NCI-H146 (cell line): ENCODE measurements at regions not wholly inside any gene's neighbourhood (a gene's known extent, or its start where the extent isn't known, plus 50 kb on each side); places are given as distances from the start of the nearest gene placed in this dataset.
"Not testable (repeated sequence)": the region's sequence is repeated elsewhere in the genome, so short reads cannot be mapped to it uniquely, and the experiment has no call there.

Experiments
- DNase-seq: peaks from one replicate; lab custom pipeline; 2025; lab: John Stamatoyannopoulos, UW

DNA sequence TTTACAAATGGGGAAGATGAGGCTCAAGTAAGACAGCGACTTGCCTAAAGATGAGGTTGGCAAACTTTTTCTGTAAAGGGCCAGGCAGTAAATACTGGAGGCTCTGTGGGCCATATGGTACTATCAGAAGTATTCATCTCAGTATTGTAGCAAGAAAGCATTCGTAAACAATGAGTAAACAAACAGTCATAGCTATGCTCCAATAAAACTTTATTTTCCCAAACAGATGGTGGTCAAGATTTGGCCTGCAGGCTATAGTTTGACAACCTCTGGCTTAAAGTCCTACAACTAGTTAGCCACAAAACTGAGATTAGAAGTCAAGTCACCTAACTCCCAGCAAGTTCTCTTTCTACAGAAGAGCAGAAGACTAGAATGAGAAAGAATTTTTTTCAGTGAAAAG lies 177.0 kb upstream of the NECTIN3 start:
- no peak for DNase-seq

DNA sequence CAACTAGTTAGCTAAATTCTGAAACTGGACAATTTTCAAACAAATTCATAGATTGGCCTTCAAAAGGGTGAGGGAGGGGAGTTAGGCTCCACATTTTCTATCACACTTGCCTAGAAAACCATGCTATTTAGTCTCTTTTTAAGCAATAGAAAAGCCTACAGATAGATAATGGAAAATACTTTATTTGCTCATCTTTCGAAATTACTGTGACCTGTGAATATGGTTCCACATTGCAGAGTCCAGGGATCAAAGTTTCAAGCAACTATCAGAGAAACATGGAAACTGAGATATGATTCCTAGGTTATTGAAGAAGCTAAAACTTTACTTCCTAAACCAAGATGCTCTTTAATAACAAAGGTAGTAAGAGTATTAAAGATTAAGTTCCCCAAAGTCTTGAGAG lies 176.6 kb upstream of the NECTIN3 start:
- no peak for DNase-seq

DNA sequence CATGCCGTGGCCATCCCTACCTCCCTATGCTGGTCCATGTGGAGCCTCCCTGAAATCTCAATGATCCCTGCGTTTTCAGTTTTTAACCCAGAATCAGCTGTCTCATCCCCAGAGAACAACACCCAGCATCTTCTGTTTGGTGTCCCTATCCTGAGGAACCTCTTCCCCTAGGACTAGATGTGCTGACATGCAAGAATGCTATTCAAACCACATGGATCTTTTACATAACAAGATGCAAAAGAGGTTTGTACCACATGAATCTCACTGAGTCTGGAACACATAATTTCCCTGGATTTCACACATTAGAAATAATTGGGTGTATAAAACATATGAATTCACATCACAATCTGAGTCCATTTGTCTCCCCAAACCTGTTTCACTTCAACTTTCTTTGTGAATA lies 174.6 kb upstream of the NECTIN3 start:
- no peak for DNase-seq

DNA sequence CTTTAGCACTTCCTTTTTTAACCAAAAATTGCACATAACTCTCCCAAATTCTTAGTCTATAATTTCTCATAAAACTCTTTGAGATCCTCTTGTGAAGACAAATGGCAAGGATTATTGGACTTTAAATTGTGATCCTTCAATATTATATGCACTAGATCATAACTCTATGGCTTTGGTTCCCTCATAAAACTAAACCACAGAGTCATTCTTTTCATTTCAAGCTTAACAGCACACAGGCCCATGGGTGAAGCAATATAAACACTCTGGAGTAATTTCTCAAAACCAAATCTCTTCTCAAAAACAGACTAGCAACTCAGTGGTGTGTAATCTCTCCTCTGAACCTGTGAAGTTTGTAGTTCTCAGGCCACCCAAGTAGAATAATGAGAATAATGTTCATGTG lies 171.0 kb upstream of the NECTIN3 start:
- DNase-seq: no peak

DNA sequence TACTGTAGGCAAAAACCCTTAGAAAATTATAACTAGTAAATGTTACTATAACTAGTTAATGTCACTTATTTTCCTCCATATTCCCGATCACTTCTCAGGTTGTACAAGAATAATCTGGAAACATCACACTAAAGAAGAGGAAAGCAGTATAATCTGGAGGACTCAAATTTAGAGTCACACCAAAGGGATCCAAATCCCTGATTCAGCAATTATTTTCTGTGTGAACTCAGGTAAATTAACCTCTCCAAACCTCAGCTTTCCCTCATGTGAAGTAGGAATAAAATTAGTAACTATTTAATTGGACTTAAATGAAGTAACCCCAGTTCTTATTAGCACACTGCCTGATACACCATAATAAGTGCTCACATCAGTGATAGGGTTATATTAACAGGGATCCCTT lies 170.1 kb upstream of the NECTIN3 start:
- DNase-seq: no peak

DNA sequence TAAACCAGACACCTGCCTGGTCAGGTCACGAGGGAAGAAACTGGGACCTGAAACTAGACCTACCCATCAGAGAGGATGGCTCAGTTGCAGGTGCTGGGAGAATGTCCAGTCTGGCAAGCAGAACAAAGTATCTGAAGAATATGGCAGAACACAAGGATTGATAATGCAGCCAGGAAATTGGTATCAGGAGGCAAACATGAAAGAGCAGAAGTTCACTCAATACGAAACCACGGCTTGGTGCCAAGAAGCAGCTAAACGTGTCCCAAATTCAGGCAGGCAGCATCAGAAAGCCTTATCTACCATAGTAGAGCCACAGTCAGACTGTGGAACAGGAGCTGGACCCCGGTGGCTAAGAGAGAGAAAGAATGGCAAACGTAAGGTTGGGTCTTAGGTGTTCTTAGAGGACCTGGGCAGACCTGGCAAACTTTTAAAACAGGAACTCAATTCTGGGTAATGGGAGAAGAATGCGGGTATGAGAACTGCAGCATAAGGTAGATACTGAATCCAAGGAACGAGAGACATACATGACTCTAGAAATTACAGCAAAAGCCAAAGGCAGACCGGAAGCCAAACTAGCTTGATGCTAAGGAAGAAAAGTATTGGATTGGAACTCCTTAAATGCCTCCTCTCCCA lies 169.0 kb upstream of the NECTIN3 start:
- DNase-seq: no peak

DNA sequence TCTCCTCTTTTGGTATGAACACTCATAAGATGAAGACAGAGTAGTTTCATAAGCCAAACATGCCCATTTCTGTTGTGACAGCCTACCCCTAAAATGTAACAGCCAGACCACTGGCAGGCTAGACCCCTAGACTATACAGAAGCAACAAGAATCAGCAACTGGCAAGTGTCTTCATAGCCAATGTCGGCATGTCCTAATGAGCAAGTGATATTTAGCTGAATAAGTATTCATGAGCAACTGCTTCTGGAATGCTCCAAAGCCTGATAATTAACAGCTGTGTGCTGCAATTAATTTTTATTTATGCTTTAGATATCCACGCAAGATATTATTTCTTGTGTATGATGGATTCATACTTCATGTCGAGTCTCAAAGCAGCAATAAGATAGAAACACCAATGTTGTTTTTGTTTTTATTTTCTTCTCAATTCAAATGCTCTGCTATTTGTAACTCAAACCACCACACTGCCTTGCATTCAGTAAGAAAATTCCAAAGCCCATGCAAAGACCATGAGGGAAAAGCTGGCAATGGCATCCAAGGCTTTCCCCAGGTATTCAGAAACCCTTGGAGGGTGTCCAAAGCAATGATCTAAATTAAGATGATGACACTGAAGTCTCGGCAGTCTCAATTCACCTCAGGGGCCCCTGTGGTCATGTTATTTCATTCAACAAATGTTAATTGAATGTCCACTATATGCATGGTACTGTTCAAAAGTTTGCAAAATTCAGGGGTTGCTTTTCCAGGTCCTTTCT lies 167.7 kb upstream of the NECTIN3 start:
- DNase-seq: no peak

DNA sequence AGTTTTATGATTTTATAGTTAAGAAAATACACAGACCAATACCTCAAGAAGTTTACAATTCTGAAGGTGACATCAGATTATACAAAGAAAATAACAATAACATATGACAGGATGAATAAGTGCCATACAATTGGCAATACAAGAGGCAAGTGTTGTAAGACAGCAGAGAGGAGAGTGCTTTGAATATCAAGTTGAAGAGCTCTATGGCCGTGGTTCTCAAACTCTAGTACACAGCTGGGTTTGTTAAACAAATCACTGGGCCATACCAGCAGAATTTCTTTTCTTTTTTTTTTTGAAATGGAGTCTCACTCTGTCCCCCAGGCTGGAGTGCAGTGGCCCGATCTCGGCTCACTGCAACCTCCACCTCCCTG lies 167.1 kb upstream of the NECTIN3 start:
- DNase-seq: no peak

DNA sequence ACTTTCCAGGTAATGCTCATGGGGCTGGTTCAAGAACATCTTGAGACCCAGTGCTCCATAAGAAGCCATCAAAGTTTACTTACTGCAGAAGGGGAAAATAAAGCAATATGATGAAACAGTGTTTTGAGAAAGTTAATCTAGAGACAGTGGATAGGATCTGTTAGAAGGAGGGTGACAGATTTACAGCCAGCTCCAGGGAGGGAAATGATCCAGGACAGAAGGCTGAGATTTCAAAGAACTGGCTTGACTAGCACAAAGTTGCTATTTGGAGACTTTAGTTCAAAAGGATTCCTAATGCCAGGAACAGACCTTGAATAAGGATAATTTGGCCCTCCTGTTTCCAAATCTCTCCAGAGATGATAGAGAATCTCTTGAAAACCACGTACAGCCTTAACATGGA lies 166.5 kb upstream of the NECTIN3 start:
- DNase-seq: no peak

DNA sequence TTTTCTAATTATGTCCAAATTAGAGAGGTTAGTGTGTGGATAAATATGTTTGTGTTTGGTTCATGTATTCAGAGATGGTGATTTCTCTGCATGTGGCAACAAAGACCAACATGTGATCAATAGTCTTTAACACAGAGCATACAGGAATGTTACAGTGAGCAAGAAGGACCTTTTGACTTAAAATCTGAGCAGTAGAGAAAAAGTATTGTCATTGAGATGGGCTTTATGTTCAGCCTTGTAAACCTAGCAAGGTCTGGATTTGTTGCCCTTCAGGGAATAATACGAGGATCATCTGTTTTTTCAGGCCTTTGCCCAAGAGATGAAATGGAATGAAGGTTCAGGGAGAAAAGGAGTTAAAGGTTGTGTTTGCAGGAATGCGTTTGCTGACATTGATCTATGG lies 161.8 kb upstream of the NECTIN3 start:
- no peak for DNase-seq

DNA sequence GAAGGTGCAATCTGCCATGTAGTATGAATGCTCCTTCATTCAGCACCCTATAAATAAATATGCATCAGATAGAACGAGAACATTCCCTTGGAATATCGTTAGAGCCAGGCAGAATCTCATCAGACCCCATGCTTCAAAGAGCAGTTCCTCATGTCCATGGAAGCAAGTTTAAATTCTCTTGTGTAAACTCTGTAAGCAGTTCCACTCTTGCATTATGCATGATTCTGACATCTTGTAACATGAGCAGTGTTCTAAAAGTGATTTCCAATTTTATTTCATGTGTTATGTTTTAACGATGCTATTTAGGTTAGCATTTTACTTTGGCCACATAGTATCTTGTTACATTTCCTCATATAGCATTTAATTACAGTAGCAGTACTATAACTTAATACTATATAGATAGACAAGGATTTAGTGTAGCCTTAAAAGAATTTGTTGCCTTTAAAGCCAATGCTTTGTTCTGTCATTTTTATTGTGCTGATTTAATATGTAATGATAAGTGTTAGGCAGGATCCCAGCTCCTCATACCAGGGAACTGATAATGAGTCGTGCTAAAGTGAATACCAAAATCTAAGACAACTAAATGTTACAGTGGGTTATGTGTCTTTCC lies 161.2 kb upstream of the NECTIN3 start:
- DNase-seq: no peak

DNA sequence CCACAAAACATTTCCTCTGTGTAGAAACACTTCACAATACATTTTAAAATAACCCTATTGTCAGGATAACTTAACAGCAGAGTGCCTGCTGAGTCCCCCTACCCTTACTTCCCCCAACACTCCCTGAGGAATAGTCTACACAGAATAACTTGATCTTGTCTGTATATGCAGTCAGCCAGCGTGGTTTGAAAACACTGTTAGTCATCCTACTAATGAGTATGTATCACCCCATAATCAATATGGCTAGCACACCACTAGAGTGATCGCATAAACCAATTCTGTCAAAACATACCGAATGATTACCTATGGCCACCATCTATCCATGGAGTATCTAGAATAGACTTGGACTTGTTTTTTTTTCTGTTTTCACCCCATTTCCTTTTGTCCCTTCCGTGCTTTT lies 152.7 kb upstream of the NECTIN3 start:
- DNase-seq: no peak

DNA sequence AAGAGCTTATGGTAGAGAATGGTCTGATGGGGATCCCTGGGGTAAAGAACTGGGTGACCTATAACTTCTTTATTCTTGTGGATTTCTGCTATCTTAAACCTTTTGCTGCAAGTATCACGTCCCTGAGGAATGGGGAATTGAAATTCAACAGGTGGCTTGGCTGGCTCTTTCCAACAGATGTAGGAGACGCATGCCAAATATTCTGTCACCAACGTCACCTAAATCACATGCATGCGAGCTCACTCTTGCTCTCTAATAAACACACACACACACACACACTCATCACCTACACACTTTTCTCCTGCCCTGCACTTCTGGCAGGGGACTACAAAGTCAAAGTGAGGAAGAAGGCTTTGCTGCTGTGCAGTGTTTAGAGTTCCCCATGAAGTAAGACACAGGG lies 145.8 kb upstream of the NECTIN3 start:
- DNase-seq: no peak

DNA sequence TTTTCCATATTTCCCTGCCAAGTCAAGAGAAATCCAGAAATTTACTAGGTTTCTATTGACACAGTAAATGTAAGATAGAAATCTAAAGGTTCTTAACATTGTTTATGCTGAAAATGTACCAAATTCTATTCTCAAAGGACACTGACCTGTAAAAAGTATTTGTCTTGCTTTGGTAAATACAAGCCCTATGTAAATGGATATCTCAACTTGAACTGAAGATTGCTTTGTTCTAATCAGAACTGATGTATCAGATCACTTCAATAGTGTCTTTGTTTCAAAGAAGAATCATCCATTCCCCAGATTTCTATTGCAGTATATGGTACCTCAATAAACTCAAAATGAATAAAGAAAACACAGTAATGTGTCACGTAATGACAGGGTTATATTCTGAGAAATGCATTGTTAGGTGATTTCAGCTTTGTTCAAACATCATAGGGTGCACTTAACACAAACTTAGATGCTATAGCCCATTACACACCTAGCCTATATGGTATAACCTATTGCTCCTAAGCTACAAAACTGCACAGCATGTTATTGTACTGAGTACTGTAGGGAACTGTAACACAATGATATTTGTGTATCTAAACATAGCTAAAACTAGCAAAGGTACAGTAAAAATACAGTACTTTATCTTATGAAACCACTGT lies 143.5 kb upstream of the NECTIN3 start:
- no peak for DNase-seq

DNA sequence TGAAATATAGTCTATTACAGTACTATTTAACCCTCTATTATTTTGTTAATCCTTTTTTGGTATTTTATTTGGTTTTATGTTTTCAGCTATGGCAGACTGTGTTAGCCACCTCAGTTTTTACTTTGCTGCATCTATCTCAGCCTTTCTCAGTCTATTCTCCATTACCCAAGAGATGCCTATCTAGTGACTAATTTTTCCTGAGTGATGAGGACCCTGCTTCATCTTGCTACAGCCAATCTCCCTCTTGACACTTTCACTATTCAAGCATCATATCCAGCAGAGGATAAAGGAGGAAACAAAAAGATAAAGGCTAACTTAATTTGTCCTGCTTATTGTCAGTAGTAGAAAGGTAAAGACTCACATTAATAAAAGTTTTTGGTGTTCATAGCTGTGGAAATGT lies 141.8 kb upstream of the NECTIN3 start:
- no peak for DNase-seq

DNA sequence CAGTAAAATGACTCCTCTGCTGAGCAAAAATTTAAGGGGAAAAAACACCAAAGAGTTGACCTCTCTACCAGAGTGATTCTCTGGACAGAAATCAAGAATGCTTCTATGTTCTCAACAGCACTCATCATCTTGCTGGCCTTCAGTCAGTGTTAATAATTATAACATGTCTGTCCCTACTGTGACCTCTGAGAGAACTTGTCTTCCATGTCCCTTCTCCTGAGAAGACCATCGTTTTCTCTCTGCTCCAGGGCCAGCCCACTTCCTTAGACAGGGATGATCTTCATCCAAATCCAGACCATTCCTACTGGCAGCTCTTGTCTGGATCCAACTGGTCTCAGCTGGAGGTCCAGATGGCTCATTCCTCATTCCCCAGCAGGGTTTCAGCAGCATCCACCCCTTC lies 139.0 kb upstream of the NECTIN3 start:
- no peak for DNase-seq

DNA sequence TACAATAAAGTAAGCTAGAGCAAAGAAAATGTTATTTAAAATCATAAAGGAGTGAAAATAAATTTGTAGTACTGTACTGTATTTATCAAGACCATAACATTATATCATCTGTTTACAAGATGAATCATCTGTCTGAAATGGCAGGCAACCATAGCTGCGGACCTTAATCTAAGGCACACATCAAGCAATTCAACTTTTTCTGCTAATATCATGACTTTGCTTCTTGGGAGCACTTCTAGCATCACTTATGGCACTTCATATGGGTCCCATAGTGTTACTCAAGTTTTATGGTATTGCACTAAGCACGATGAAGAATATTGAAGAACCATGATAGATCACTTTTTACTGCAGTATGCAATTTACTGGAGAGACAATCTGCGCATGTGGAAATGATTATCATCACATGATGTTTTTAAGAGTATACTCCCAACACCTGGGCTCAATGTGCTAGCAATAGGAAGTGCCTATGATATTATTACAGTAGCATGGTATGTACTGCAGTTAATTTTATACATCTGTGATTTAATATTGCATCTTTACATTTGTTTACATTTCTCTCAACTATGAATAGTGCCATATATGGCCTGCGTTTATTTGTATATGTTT lies 137.7 kb upstream of the NECTIN3 start:
- DNase-seq: no peak

DNA sequence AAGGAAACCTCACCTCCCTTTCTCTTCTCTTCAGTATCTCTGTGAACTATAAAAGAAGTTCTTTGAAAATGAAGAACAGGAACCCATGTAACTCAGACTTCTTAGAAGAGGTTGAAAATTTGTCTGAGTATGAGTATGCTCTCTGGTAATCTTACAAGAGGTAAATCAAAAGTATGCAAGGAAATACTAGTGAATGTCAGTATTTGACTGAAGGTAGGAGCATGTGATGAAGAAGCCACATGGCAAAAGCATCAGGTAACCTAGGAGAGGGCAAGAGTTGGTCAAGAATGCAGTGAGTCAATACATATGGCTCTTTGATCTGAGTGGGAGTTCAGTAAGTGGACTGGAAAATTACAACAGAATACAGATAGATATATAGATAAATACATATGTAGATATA lies 133.0 kb upstream of the NECTIN3 start:
- no peak for DNase-seq

DNA sequence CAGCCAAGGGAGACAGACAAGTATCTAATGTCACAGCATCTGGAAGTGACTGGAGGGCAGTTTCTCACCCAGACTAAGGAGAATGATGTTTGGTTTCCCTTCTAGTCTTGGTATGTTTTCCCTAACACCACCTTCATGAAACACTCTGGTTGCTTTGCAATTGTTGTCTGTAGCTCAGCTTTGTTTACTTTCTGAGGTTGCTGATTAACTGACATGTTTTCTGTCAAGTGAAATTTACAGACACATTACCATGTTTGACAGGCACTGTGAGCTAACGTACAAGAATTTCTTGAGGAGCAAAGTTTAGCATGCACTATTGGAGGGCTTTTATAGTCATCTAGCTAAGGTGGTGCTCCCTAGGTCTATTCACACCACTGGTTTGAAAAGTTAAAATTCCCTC lies 131.6 kb upstream of the NECTIN3 start:
- no peak for DNase-seq

DNA sequence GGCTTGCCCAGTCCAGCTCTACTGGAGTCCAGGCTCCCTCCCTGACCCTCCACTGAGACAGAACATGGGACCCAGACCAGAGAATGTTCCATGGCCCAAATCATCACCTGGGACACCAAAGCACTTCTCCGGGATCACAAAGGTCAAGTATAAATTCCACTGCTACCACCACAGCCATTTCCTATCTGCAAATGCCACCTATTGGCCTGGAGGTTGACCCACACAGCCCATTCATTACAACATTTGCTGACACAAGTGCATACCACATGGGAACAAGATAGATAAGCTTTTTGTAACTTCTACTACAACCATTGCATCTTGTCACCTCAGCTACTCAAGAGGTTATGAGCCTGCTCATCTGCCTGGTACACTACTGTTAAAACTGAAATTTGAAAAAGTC lies 126.8 kb upstream of the NECTIN3 start:
- DNase-seq: no peak

DNA sequence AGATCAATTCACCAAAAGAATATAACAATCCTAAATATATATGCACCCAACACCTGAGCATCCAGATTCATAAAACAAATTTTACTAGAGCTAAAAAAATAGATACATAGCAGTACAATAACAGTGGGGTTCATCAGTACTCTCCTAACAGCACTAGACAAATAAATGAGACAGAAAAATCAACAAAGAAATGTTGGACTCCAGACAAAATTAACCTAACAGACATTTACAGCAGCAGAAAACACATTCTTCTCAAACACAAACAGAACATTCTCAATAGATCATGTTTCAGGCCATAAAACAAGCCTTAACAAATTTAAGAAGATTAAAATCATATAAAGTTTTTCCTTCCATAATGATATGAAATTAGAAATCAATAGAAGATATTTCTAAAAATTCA lies 124.8 kb upstream of the NECTIN3 start:
- no peak for DNase-seq

DNA sequence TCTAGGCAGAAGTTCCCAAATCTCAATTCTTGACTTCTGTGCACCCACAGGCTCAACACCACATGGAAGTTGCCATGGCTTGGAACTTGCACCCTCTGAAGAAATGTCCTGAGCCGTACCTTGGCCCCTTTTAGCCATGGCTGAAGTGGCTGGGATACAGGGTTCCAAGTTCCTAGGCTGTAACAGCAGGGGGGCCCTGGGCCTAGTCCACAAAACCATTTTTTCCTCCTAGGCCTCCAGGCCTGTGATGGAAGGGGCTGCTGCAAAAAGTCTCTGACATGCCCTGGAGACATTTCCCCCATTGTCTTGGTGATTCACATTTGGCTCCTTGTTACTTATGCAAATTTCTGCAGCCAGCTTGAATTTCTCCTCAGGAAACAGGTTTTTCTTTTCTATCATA lies 122.4 kb upstream of the NECTIN3 start:
- DNase-seq: not testable (repeated sequence)
